HG02610 (cell line): ENCODE measurements at regions not wholly inside any gene's neighbourhood (a gene's known extent, or its start where the extent isn't known, plus 50 kb on each side); places are given as distances from the start of the nearest gene placed in this dataset.
A peak's percentile ranks its signal among the peaks of the same experiment; 100 is the strongest.
"Not testable (repeated sequence)": the region's sequence is repeated elsewhere in the genome, so short reads cannot be mapped to it uniquely, and the experiment has no call there.

Source experiments
- ATAC-seq: cut with Tn5 transposase; IDR thresholded peaks from one replicate; pipeline ENCODE4 v1.9.1; 2021; ENCODE audit warnings: mild to moderate bottlenecking, moderate library complexity; ENCODE audit not compliant: unreplicated experiment

- no peak for ATAC-seq
These were observed 129.9 kb upstream of the FBXO33 start for GRCh38 chr14:39562175-39562574.

DNA sequence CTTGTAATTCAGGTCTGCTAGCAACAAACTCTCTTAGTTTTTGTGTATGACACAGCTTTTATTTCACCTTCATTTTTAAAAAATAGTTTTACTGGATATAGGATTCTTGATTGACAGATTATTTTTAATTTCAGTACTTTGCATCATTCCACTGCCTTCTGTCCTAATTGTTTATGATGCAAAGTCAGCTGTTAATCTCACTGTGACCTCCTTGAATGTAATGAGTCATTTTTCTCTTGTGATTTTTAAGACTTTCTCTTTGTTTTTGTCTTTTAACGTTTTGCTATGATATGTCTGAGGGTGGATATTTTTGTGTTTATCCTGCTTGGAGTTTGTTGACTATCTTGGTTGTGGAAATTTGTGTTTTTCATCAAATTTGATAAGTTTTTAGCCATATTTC is 126.3 kb upstream of the FBXO33 start:
- ATAC-seq, result no peak

DNA sequence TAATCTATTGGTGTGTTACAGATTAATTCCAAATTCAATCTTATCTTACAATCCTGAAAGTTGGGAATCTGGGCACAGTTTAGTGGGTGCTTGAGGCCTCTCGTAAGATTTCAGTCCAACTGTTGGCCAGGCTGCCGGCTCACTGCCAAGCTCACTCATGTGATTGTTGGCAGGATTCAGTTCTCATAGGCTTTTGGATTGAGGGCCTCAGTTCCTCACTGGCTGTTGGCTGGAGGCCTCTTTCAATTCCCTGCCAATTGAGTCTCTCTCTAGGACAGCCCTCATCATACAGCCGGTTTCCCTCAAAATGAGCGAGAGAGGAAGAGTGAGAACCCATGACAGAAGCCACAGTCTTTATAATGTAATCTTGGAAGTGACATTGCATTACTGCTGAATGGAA is 123.5 kb upstream of the FBXO33 start:
- ATAC-seq, result no peak

DNA sequence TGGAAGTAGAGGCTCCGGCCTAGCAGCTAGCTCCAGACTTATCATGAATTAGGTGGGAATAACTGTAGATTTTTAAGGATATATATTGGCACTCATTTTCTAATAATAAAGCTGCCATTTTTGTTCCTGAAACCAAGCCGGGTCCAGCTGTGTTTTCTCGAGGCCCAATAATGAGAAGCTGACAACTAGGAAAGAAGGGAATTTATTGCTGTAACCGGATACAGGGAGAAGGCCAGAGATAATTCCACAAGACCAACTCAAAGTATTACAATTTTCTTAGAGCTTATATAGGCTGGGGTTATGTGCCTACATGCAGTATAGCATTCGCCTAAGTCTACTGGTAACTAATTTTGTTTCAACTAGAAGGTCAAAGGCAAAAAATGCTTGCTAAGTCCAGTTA is 122.3 kb upstream of the FBXO33 start:
- no peak for ATAC-seq

GRCh38 chr14:39548358-39548757 is 116.1 kb upstream of the FBXO33 start:
- ATAC-seq, result no peak

GRCh38 chr14:39547845-39548244 is 115.6 kb upstream of the FBXO33 start:
- no peak for ATAC-seq

DNA sequence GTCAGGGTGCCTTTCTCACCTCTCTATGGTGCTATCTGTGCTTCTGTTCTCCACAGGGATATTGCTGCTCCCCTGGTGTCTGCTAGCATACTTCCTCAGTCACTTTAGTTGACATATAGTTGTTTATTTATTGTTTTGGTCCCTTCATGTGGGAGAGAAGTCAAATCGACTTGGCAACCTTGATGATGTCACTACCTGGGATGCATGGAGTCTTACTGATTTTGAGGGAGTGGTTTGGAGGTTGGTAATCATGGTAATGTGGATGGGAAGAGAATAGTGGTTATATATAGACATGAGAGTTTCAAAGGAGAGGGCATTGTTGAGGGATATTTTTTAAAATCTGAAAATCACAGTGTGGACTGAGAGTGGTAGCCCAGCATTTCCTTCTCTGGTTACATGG is 73.6 kb upstream of the FBXO33 start:
- ATAC-seq, result no peak

- ATAC-seq, result no peak
These were observed 68.0 kb upstream of the FBXO33 start for GRCh38 chr14:39500253-39500652.

GRCh38 chr14:39499514-39499913 is 67.3 kb upstream of the FBXO33 start:
- no peak for ATAC-seq

- not testable (repeated sequence) for ATAC-seq
These were observed 65.4 kb upstream of the FBXO33 start for GRCh38 chr14:39497677-39498076.

- ATAC-seq, result peak; percentile 75
These were observed 60.0 kb upstream of the FBXO33 start for GRCh38 chr14:39492267-39492666.

DNA sequence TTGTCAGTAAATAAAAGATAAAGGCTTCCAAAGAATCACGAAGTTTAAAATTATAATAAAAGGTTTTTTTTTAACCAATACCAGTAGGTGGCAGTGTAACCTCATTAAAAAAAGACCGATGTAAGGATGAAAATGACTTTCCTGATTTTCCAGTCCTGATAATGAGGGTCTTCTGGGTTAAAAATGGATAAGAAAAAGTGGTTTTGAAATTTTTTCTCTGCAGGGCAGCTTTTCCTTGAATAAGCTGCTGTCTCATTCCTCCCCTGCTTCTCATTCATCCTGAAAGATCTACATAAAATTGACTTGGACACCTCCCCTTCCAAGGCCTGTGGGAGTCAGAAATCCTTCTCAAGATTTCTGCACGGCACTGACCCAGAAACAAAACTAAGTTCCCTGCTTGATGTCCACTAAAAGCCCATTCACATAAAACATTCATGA is 58.9 kb upstream of the FBXO33 start:
- ATAC-seq, result no peak

DNA sequence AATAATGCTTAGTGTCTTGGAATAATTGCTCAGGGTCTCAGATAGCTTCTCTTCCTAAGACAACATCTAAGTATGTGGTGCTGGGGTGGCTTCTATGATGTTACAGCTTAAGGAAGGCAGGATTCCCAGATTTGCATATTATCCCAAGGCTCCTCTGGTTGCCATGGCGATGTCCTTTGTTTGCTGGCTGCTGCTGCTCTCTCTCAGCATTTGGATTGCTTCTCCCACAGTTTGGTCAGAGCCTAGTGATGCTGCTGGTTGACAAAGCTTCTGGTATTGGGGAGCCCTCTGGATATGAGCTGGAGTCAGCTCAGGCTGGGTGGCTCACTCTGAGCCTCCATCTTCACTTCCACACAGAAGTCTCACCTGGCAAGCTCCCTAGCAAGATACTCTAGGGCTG is 56.4 kb upstream of the FBXO33 start:
- ATAC-seq, result no peak

- ATAC-seq, result no peak
These were observed 51.4 kb upstream of the FBXO33 start for GRCh38 chr14:39483682-39484081.
